Keratinocyte (primary cell): ENCODE measurements at regions not wholly inside any gene's neighbourhood (a gene's known extent, or its start where the extent isn't known, plus 50 kb on each side); places are given as distances from the start of the nearest gene placed in this dataset.

ENCODE experiments used
- CTCF ChIP-seq, 3 experiments: IDR thresholded peaks in 1 of 3; conservative IDR thresholded peaks in 1 of 3; optimal IDR thresholded peaks in 1 of 3; 2 replicates in 2 of 3; 3 replicates in 1 of 3; pipeline versions ENCODE3 to v1.5.1; 2011; ENCODE audit warnings: low read length in 3 of 3, mild to moderate bottlenecking in 3 of 3, moderate library complexity in 2 of 3, control low read depth in 1 of 3, inconsistent platforms in 1 of 3; ENCODE audit not compliant: insufficient read depth in 2 of 3; ENCODE audit errors: extremely low read depth in 1 of 3
- EZH2 ChIP-seq: IDR thresholded peaks from one replicate; pipeline ENCODE4 v1.6.1; 2012; ENCODE audit warnings: inconsistent platforms, mild to moderate bottlenecking, low read length, moderate library complexity

GRCh38 chr1:98066911-98067310 lies 146.1 kb upstream of the DPYD start:
- TF ChIP-seq CTCF (optimal IDR thresholded peaks at IDR 0.05 in 1 of 3, IDR thresholded peaks at IDR 0.05 in 1 of 3, conservative IDR thresholded peaks at IDR 0.05 in 1 of 3; ENCODE audit: extremely low read depth in 1 of 3, insufficient read depth in 2 of 3, low read length in 3 of 3), result no peak
- TF ChIP-seq EZH2, result no peak
